Liver (tissue), 2 donors: ENCODE measurements at regions not wholly inside any gene's neighbourhood (a gene's known extent, or its start where the extent isn't known, plus 50 kb on each side); places are given as distances from the start of the nearest gene placed in this dataset.

ENCODE experiments used
- FOXA2 ChIP-seq: IDR thresholded peaks from 2 replicates; pipeline ENCODE4 v1.6.1; 2016; ENCODE audit warnings: antibody characterized with exemption
- MAX ChIP-seq: IDR thresholded peaks from 2 replicates; pipeline ENCODE4 v1.6.1; 2016; ENCODE audit warnings: antibody characterized with exemption
- SP1 ChIP-seq: IDR thresholded peaks from 2 replicates; pipeline ENCODE4 v1.6.1; 2018; ENCODE audit warnings: antibody characterized with exemption, mild to moderate bottlenecking
- donor health status: healthy.

GRCh38 chr21:17903029-17903806 lies 84.1 kb upstream of the C21orf91 start:
- TF ChIP-seq FOXA2 = no peak
- no peak for TF ChIP-seq MAX
- TF ChIP-seq SP1 = no peak
